PC-9 (cell line): ENCODE measurements at regions not wholly inside any gene's neighbourhood (a gene's known extent, or its start where the extent isn't known, plus 50 kb on each side); places are given as distances from the start of the nearest gene placed in this dataset.

ENCODE experiments used
- EZH2 ChIP-seq: fragments of 200-600 bp; sonication (generic); IDR thresholded peaks from 2 replicates; pipeline ENCODE4 v1.8.0; 2017; ENCODE audit warnings: antibody characterized with exemption, low read depth
- TF ChIP-seq, protein P1 (sequence below): fragments of 200-600 bp; sonication (generic); conservative IDR thresholded peaks from 2 replicates; pipeline ENCODE4 v1.6.1; 2017; ENCODE audit warnings: mixed run types, antibody characterized with exemption, mild to moderate bottlenecking, moderate library complexity

DNA sequence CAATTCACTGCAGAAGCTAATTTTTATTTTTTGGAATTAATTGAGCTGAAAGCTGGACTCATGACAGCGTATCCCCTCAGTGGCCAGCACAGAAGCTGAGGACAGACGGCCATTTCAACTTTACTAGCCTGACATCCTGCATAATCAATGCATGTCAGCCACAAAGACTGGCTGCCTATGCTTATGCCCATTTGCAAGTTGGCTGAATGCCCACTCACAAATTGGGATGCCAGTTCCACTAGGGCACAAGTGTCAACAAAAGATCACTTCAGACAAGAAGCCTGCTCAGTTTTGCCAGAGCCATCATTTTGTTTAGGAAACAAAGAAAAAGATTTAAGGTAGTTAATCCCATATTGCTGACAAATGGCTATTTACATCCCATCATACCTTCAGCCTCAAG, 417.6 kb downstream of the NOVA1 start:
- TF ChIP-seq, protein P1, sequence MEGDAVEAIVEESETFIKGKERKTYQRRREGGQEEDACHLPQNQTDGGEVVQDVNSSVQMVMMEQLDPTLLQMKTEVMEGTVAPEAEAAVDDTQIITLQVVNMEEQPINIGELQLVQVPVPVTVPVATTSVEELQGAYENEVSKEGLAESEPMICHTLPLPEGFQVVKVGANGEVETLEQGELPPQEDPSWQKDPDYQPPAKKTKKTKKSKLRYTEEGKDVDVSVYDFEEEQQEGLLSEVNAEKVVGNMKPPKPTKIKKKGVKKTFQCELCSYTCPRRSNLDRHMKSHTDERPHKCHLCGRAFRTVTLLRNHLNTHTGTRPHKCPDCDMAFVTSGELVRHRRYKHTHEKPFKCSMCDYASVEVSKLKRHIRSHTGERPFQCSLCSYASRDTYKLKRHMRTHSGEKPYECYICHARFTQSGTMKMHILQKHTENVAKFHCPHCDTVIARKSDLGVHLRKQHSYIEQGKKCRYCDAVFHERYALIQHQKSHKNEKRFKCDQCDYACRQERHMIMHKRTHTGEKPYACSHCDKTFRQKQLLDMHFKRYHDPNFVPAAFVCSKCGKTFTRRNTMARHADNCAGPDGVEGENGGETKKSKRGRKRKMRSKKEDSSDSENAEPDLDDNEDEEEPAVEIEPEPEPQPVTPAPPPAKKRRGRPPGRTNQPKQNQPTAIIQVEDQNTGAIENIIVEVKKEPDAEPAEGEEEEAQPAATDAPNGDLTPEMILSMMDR: no peak
- TF ChIP-seq EZH2: no peak
